ENCODE measurements at regions not wholly inside any gene's neighbourhood (a gene's known extent, or its start where the extent isn't known, plus 50 kb on each side); places are given as distances from the start of the nearest gene placed in this dataset.
A peak's percentile ranks its signal among the peaks of the same experiment; 100 is the strongest.

GRCh38 chr5:115054387-115054951, 115.2 kb downstream of the TRIM36 start:
- ATAC-seq: no peak

GRCh38 chr5:115052948-115053347, 116.8 kb downstream of the TRIM36 start:
- no peak for ATAC-seq
- no peaks in the 10 kb centered on the region for H3K36me3 ChIP-seq (ENCODE audit: low read depth)
- no peak for DNase-seq
- H3K4me3 ChIP-seq: no peak overlapping the region
- no peaks in the 10 kb centered on the region for H3K4me1 ChIP-seq (ENCODE audit: low read depth)
- no peak for TF ChIP-seq CTCF (IDR thresholded peaks at IDR 0.05)
- H3K9me3 ChIP-seq: no peaks in the 10 kb centered on the region
- intact Hi-C loops (cut with DNase I, micrococcal nuclease): no loop called here

More at GRCh38 chr5:115054387-115054951, 115.2 kb downstream of the TRIM36 start:
- intact Hi-C loops (cut with DNase I, micrococcal nuclease): no loop called here
- H3K9me3 ChIP-seq: no peaks in the 10 kb centered on the region
- H3K4me3 ChIP-seq: no peak overlapping the region
- TF ChIP-seq CTCF (IDR thresholded peaks at IDR 0.05): no peak
- H3K4me1 ChIP-seq (ENCODE audit: low read depth): no peaks in the 10 kb centered on the region
- no peaks in the 10 kb centered on the region for H3K36me3 ChIP-seq (ENCODE audit: low read depth)
- no peak for DNase-seq

- no peak for TF ChIP-seq CTCF (IDR thresholded peaks at IDR 0.05)
- ATAC-seq: no peak
- no peaks in the 10 kb centered on the region for H3K4me1 ChIP-seq (ENCODE audit: low read depth)
- intact Hi-C loops (cut with DNase I, micrococcal nuclease): no loop called here
- no peaks in the 10 kb centered on the region for H3K9me3 ChIP-seq
- no peak overlapping the region for H3K4me3 ChIP-seq
- no peaks in the 10 kb centered on the region for H3K36me3 ChIP-seq (ENCODE audit: low read depth)
- DNase-seq: no peak
These were observed 118.8 kb downstream of the TRIM36 start for GRCh38 chr5:115050866-115051265.

GRCh38 chr5:115033861-115034260, 135.8 kb downstream of the TRIM36 start:
- no peaks in the 10 kb centered on the region for H3K36me3 ChIP-seq (ENCODE audit: low read depth)
- H3K9me3 ChIP-seq: peaks cover 27% of the 10 kb centered on the region
- H3K4me3 ChIP-seq: no peak overlapping the region
- DNase-seq: peak in 1 of 3 donors; percentile 2
- H3K4me1 ChIP-seq (ENCODE audit: low read depth): no peaks in the 10 kb centered on the region
- TF ChIP-seq CTCF (IDR thresholded peaks at IDR 0.05): no peak
- intact Hi-C loops (cut with DNase I, micrococcal nuclease): no loop called here
- ATAC-seq: no peak

GRCh38 chr5:115028557-115028956, 141.2 kb downstream of the TRIM36 start:
- ATAC-seq (no peak), DNase-seq (no peak)
- H3K4me1 ChIP-seq (ENCODE audit: low read depth): no peaks in the 10 kb centered on the region
- H3K9me3 ChIP-seq: no peaks in the 10 kb centered on the region
- H3K4me3 ChIP-seq: no peak overlapping the region
- TF ChIP-seq CTCF (IDR thresholded peaks at IDR 0.05): no peak
- no peaks in the 10 kb centered on the region for H3K36me3 ChIP-seq (ENCODE audit: low read depth)
- intact Hi-C loops (cut with DNase I, micrococcal nuclease): no loop called here

- DNase-seq: no peak
- TF ChIP-seq CTCF (IDR thresholded peaks at IDR 0.05): no peak
- ATAC-seq: no peak
- Histone ChIP-seq H3K36me3 (ENCODE audit: low read depth) (no peaks in the 10 kb centered on the region), H3K4me3 (no peak overlapping the region), H3K9me3 (no peaks in the 10 kb centered on the region), H3K4me1 (ENCODE audit: low read depth) (no peaks in the 10 kb centered on the region)
- intact Hi-C loops (cut with DNase I, micrococcal nuclease): no loop called here
These were observed 144.8 kb downstream of the TRIM36 start for GRCh38 chr5:115024922-115025321.

All from mucosa of descending colon (tissue), 3 donors.